D721Med (cell line): ENCODE measurements at regions not wholly inside any gene's neighbourhood (a gene's known extent, or its start where the extent isn't known, plus 50 kb on each side); places are given as distances from the start of the nearest gene placed in this dataset.

Source experiments
- DNase-seq: peaks from one replicate; pipeline ENCODE4 v3.0.0; 2011; ENCODE audit warnings: low spot score; ENCODE audit not compliant: insufficient read length
- FAIRE-seq: peaks from 2 replicates; lab custom pipeline; 2011; peaks lifted over from hg19 to GRCh38; lab: Jason Lieb, UNC
- CTCF ChIP-seq: IDR thresholded peaks from 2 replicates; pipeline ENCODE4 v1.5.1; 2012; ENCODE audit warnings: mild to moderate bottlenecking, control low read depth; ENCODE audit not compliant: insufficient read depth; ENCODE audit errors: missing control alignments

- no peak for TF ChIP-seq CTCF
- FAIRE-seq: no peak
- DNase-seq: no peak
These were observed 80.4 kb upstream of the LRIG1 start for GRCh38 chr3:66581256-66581655.

GRCh38 chr3:66582721-66583423, 82.0 kb upstream of the LRIG1 start:
- DNase-seq (no peak), FAIRE-seq (no peak)
- TF ChIP-seq CTCF: no peak

DNA sequence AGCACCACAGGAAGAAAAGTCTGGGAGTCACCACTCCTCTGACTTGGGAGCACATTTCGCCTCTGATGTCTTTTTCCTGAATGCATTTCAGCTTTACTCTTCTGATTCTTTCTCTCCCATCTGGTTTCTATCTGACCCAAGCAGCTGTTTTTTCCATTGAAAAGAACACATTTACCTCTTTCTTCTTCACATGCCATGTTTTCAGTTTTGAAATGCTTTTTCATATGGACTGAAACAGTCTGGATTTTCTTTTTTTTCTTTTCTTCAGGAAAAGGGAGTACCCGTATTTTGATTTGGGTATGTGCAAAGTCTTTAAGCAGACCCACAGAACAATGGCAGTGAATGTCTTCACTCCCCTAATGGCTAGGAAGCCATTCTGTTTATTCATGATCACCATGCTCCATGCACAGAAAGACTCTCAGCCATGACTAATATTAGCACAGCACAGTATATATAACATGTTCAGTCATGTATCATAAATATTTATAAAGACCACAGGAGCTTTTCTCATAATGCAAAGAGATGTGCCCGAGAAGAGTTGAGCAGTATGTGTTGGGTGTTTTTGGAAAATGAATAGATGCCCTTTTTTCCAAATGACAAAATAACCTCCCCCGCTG, 82.7 kb upstream of the LRIG1 start:
- no peak for FAIRE-seq
- DNase-seq: no peak
- no peak for TF ChIP-seq CTCF

- TF ChIP-seq CTCF: no peak
- DNase-seq: no peak
- FAIRE-seq: no peak
These were observed 84.8 kb upstream of the LRIG1 start for GRCh38 chr3:66585520-66586095.

GRCh38 chr3:66586853-66587252, 86.0 kb upstream of the LRIG1 start:
- TF ChIP-seq CTCF: no peak
- DNase-seq (no peak), FAIRE-seq (no peak)

DNA sequence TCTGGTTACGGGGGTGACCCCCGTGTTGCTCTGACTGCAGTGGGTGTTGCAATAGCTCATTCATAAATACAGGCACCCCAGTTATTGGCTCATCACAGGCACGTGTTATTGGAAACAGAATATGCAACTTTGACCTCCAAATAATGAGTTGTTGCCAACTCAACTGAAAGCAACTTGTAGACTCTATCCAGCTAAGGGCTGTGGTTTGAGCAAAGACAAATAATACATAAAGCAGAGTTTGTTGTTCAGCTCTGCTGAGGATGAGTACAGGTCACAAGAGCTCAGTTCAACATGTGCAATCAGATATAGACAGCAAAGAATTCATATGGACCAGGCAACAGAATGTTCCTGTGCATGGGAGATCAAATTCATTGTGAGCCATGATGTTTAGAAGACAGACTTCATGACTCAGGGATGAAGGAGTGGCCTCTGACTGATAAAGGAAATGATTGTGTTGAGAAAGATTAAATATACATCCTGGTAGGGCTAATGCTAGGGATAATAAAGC, 87.6 kb upstream of the LRIG1 start:
- no peak for DNase-seq
- no peak for FAIRE-seq
- no peak for TF ChIP-seq CTCF
